ENCODE measurements at regions not wholly inside any gene's neighbourhood (a gene's known extent, or its start where the extent isn't known, plus 50 kb on each side); places are given as distances from the start of the nearest gene placed in this dataset.

DNA sequence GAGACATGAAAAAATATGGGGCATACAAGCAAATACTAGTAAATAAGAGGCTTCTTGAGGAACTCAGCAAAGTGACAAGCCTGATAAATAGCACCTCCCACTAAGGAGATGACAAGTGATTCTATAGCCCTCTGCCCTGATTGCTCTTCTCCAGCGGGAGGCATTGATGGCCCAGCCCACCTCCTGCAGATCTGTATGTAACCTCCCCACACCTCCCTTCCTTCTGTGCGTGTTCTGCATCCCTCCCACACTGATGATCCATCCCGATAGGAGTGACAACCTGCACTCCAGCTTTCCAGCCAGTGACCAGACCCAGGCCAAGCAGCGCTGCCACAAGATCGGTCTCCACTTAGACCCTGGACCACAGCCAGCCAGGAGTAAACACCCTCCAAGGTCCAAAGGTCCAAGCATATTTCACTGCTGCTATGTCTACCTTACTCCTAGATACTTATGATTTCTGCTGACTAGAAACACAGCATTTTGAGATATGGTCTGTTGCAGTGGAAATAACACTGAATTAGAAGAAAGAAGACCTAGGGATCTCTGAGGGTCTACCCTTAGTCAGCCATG is 176.1 kb downstream of the BRINP2 start:
- Histone ChIP-seq H3K9ac (ENCODE audit: low read length) (no peak overlapping the region), H3K4me3 (ENCODE audit: low read length) (no peak overlapping the region), H3K27me3 (ENCODE audit: control insufficient read depth, insufficient read depth, low read length) (no peaks in the 10 kb centered on the region), H3K4me1 (ENCODE audit: control insufficient read depth, insufficient read depth, low read length) (no peaks in the 10 kb centered on the region), H3K27ac (ENCODE audit: low read depth, low read length) (no peak overlapping the region), H3K36me3 (ENCODE audit: control insufficient read depth, insufficient read depth, low read length) (no peaks in the 10 kb centered on the region)

DNA sequence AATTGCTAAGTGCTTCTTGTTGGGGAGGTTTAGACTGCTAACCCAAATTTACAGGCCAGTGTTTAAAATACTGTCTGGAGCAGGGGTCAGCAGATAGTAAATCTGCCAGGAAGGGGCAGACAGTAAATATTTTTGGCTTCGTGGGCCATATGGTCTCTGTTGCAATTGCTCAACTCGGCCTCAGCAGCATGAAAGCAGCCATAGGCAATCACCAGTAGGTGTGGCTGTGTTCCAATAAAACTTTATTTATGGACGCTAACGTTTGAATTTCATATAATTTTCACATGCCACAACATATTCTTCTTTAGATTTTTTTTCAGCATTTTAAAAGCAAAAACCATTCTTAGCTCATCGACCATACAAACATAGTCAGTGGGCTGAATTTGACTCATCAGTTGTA is 172.7 kb downstream of the BRINP2 start:
- no peaks in the 10 kb centered on the region for H3K36me3 ChIP-seq (ENCODE audit: control insufficient read depth, insufficient read depth, low read length)
- no peak overlapping the region for H3K27ac ChIP-seq (ENCODE audit: low read depth, low read length)
- no peaks in the 10 kb centered on the region for H3K4me1 ChIP-seq (ENCODE audit: control insufficient read depth, insufficient read depth, low read length)
- no peak overlapping the region for H3K4me3 ChIP-seq (ENCODE audit: low read length)
- H3K9ac ChIP-seq (ENCODE audit: low read length) = no peak overlapping the region
- no peaks in the 10 kb centered on the region for H3K27me3 ChIP-seq (ENCODE audit: control insufficient read depth, insufficient read depth, low read length)

DNA sequence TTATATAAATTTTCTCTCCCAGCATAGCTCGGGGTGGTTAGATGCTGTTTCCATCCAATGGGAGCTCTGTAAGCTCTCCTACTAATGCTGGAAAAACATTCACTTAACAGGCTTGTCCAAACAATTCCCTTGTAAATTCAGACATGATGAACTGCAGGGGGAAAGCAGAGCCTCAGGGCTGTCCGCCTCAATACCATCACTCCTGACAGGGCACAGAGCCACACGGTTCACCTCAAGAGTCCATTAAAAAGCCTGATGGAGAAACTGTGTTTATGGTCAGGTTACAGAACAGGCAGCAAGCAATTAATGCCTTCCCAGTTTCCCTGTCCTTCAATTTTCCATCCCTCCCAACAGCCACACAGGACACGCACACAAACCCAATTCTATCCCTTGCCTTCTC is 171.0 kb downstream of the BRINP2 start:
- Histone ChIP-seq H3K27ac (ENCODE audit: low read depth, low read length) (no peak overlapping the region), H3K4me3 (ENCODE audit: low read length) (no peak overlapping the region), H3K9ac (ENCODE audit: low read length) (no peak overlapping the region), H3K27me3 (ENCODE audit: control insufficient read depth, insufficient read depth, low read length) (no peaks in the 10 kb centered on the region), H3K36me3 (ENCODE audit: control insufficient read depth, insufficient read depth, low read length) (no peaks in the 10 kb centered on the region), H3K4me1 (ENCODE audit: control insufficient read depth, insufficient read depth, low read length) (no peaks in the 10 kb centered on the region)

DNA sequence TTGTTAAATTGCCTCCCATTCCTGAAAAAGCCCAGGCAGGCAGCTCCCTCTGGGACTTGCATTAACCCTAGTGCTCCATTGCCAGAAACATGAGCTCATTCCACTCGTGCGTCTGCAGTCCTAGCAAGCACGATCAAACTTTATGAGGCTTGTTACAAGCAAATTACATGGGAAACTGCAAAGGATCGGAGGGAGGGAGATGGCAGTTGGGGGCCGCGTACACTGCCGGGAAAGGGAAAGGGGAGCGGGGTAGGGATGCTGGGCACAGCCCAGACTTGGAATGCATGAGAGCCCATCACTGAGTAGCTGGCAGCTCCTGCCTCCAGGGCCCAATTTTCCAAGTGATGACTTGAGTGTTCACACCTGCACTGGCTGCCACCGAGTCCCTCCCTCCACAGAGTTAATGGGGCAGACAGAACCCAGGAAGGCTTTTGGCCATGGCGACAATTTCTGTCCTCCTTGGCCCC is 169.9 kb downstream of the BRINP2 start:
- no peaks in the 10 kb centered on the region for H3K36me3 ChIP-seq (ENCODE audit: control insufficient read depth, insufficient read depth, low read length)
- no peak overlapping the region for H3K27ac ChIP-seq (ENCODE audit: low read depth, low read length)
- no peak overlapping the region for H3K9ac ChIP-seq (ENCODE audit: low read length)
- no peaks in the 10 kb centered on the region for H3K27me3 ChIP-seq (ENCODE audit: control insufficient read depth, insufficient read depth, low read length)
- H3K4me1 ChIP-seq (ENCODE audit: control insufficient read depth, insufficient read depth, low read length) = no peaks in the 10 kb centered on the region
- no peak overlapping the region for H3K4me3 ChIP-seq (ENCODE audit: low read length)

DNA sequence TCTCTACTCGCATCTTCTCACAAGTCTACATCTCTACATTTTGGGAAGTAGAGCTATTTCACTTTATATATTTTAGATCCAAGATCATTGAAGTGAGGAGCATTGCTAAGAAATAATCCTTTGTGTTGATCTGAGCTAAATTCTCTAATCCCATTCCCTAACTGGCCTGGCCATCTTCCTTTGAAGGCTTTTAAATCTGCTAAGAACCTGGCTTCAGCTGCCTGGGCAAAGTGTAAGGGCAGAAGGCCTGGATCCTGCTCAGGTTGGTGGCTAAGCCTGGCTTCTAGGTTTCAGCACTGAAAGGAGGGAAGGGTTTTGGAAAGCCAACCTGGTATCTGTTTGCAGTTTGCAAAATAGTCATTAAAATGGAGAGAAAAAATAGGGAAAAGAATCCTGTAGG is 167.6 kb downstream of the BRINP2 start:
- Histone ChIP-seq H3K9ac (ENCODE audit: low read length) (no peak overlapping the region), H3K4me1 (ENCODE audit: control insufficient read depth, insufficient read depth, low read length) (no peaks in the 10 kb centered on the region), H3K4me3 (ENCODE audit: low read length) (no peak overlapping the region), H3K36me3 (ENCODE audit: control insufficient read depth, insufficient read depth, low read length) (no peaks in the 10 kb centered on the region), H3K27ac (ENCODE audit: low read depth, low read length) (no peak overlapping the region), H3K27me3 (ENCODE audit: control insufficient read depth, insufficient read depth, low read length) (no peaks in the 10 kb centered on the region)

DNA sequence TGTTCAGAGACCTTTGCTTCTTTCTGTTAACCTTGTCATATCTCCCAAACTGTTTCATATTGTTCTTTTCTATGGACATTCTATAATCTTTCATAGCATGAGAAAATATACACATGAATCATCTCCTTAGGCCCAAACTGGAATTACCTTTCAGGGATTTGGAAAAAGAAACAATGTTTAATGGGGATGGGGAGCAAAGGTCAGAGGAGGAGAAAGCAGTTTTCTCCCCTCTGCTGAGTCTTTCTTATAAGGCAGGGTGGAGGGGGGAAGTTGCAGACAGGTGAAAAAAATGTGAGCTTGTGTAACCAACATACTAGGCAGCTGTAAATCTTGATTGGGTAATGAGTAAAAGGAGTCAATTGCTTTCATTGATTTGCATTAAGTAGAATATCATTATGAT is 164.1 kb downstream of the BRINP2 start:
- Histone ChIP-seq H3K4me1 (ENCODE audit: control insufficient read depth, insufficient read depth, low read length) (no peaks in the 10 kb centered on the region), H3K27ac (ENCODE audit: low read depth, low read length) (no peak overlapping the region), H3K27me3 (ENCODE audit: control insufficient read depth, insufficient read depth, low read length) (no peaks in the 10 kb centered on the region), H3K4me3 (ENCODE audit: low read length) (no peak overlapping the region), H3K36me3 (ENCODE audit: control insufficient read depth, insufficient read depth, low read length) (no peaks in the 10 kb centered on the region), H3K9ac (ENCODE audit: low read length) (no peak overlapping the region)

DNA sequence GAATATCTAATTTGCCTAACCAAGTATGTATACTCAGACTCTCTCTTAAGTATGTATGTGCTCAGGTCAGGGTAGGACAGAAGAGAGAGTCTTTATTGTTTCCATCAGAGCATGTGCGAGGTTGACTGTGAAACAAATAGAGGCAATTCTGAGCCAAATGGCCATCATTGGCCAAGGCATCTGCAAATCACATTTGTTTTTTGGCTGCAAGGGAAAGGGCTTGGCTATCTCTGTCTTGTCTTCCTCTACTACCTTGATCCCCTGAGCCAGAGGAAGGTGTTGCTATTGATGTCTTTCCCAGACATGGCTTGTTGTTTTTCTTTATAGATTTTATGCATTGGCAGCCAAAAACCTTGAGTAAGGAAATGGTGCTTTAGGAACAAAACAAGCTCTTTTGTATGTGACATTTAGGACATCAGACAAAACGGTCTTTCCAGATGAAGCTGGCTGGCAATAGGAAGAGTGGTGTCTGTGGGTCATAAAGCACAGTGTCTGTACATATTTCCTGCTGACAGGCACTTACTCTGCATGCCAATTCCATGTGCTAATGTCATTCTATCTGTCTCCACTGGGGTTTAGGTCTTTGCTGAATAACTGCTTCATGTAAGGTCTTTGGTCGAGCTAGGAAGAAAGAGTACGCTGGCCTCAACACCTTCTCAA is 163.3 kb downstream of the BRINP2 start:
- Histone ChIP-seq H3K4me1 (ENCODE audit: control insufficient read depth, insufficient read depth, low read length) (no peaks in the 10 kb centered on the region), H3K27me3 (ENCODE audit: control insufficient read depth, insufficient read depth, low read length) (no peaks in the 10 kb centered on the region), H3K36me3 (ENCODE audit: control insufficient read depth, insufficient read depth, low read length) (no peaks in the 10 kb centered on the region), H3K4me3 (ENCODE audit: low read length) (no peak overlapping the region), H3K9ac (ENCODE audit: low read length) (no peak overlapping the region), H3K27ac (ENCODE audit: low read depth, low read length) (no peak overlapping the region)

Measured in rectal smooth muscle tissue (tissue), 1 donor.